ENCODE measurements at regions not wholly inside any gene's neighbourhood (a gene's known extent, or its start where the extent isn't known, plus 50 kb on each side); places are given as distances from the start of the nearest gene placed in this dataset.

GRCh38 chr12:126998747-126999285, 1268.2 kb upstream of the TMEM132C start:
- Histone ChIP-seq H2AFZ (ENCODE audit: low read length) (no peak overlapping the region), H3K27ac (ENCODE audit: low read depth, low read length) (no peak overlapping the region), H3K4me3 (ENCODE audit: insufficient read depth, low read length) (no peak overlapping the region), H3K36me3 (ENCODE audit: insufficient read depth, low read length) (no peaks in the 10 kb centered on the region), H3K9me3 (ENCODE audit: low read depth, low read length) (no peaks in the 10 kb centered on the region), H3K4me2 (ENCODE audit: insufficient read depth, low read length) (no peak overlapping the region), H3K79me2 (ENCODE audit: insufficient read depth, low read length) (no peaks in the 10 kb centered on the region), H3K4me1 (ENCODE audit: insufficient read depth, low read length) (no peaks in the 10 kb centered on the region), H4K20me1 (ENCODE audit: insufficient read depth, low read length) (no peaks in the 10 kb centered on the region), H3K27me3 (ENCODE audit: insufficient read depth, low read length) (no peaks in the 10 kb centered on the region)
- no peak for DNase-seq (ENCODE audit: insufficient read length, low spot score, missing footprints)
- TF ChIP-seq CTCF (IDR thresholded peaks at IDR 0.05; ENCODE audit: extremely low read depth, low read depth, low read length): no peak

GRCh38 chr12:126999352-126999751, 1267.6 kb upstream of the TMEM132C start:
- Histone ChIP-seq H4K20me1 (ENCODE audit: insufficient read depth, low read length) (no peaks in the 10 kb centered on the region), H3K4me3 (ENCODE audit: insufficient read depth, low read length) (no peak overlapping the region), H3K9me3 (ENCODE audit: low read depth, low read length) (no peaks in the 10 kb centered on the region), H3K36me3 (ENCODE audit: insufficient read depth, low read length) (no peaks in the 10 kb centered on the region), H2AFZ (ENCODE audit: low read length) (no peak overlapping the region), H3K4me1 (ENCODE audit: insufficient read depth, low read length) (no peaks in the 10 kb centered on the region), H3K27ac (ENCODE audit: low read depth, low read length) (no peak overlapping the region), H3K27me3 (ENCODE audit: insufficient read depth, low read length) (no peaks in the 10 kb centered on the region), H3K79me2 (ENCODE audit: insufficient read depth, low read length) (no peaks in the 10 kb centered on the region), H3K4me2 (ENCODE audit: insufficient read depth, low read length) (no peak overlapping the region)
- DNase-seq (ENCODE audit: insufficient read length, low spot score, missing footprints): no peak
- no peak for TF ChIP-seq CTCF (IDR thresholded peaks at IDR 0.05; ENCODE audit: extremely low read depth, low read depth, low read length)

GRCh38 chr12:127005406-127005805, 1261.6 kb upstream of the TMEM132C start:
- H3K27ac ChIP-seq (ENCODE audit: low read depth, low read length): no peak overlapping the region
- TF ChIP-seq CTCF (IDR thresholded peaks at IDR 0.05; ENCODE audit: extremely low read depth, low read depth, low read length): no peak
- H3K4me3 ChIP-seq (ENCODE audit: insufficient read depth, low read length): no peak overlapping the region
- H3K4me2 ChIP-seq (ENCODE audit: insufficient read depth, low read length): no peak overlapping the region
- H3K79me2 ChIP-seq (ENCODE audit: insufficient read depth, low read length): no peaks in the 10 kb centered on the region
- no peaks in the 10 kb centered on the region for H3K9me3 ChIP-seq (ENCODE audit: low read depth, low read length)
- H4K20me1 ChIP-seq (ENCODE audit: insufficient read depth, low read length): no peaks in the 10 kb centered on the region
- no peak for DNase-seq (ENCODE audit: insufficient read length, low spot score, missing footprints)
- H3K4me1 ChIP-seq (ENCODE audit: insufficient read depth, low read length): no peaks in the 10 kb centered on the region
- no peaks in the 10 kb centered on the region for H3K27me3 ChIP-seq (ENCODE audit: insufficient read depth, low read length)
- no peaks in the 10 kb centered on the region for H3K36me3 ChIP-seq (ENCODE audit: insufficient read depth, low read length)
- H2AFZ ChIP-seq (ENCODE audit: low read length): no peak overlapping the region

GRCh38 chr12:127006972-127007371, 1260.0 kb upstream of the TMEM132C start:
- no peaks in the 10 kb centered on the region for H3K27me3 ChIP-seq (ENCODE audit: insufficient read depth, low read length)
- H3K27ac ChIP-seq (ENCODE audit: low read depth, low read length): no peak overlapping the region
- H3K79me2 ChIP-seq (ENCODE audit: insufficient read depth, low read length): no peaks in the 10 kb centered on the region
- no peaks in the 10 kb centered on the region for H3K4me1 ChIP-seq (ENCODE audit: insufficient read depth, low read length)
- DNase-seq (ENCODE audit: insufficient read length, low spot score, missing footprints): no peak
- TF ChIP-seq CTCF (IDR thresholded peaks at IDR 0.05; ENCODE audit: extremely low read depth, low read depth, low read length): no peak
- no peaks in the 10 kb centered on the region for H3K36me3 ChIP-seq (ENCODE audit: insufficient read depth, low read length)
- no peaks in the 10 kb centered on the region for H4K20me1 ChIP-seq (ENCODE audit: insufficient read depth, low read length)
- no peak overlapping the region for H3K4me3 ChIP-seq (ENCODE audit: insufficient read depth, low read length)
- no peak overlapping the region for H3K4me2 ChIP-seq (ENCODE audit: insufficient read depth, low read length)
- H3K9me3 ChIP-seq (ENCODE audit: low read depth, low read length): no peaks in the 10 kb centered on the region
- H2AFZ ChIP-seq (ENCODE audit: low read length): no peak overlapping the region
